HFF-Myc (cell line): ENCODE measurements at regions not wholly inside any gene's neighbourhood (a gene's known extent, or its start where the extent isn't known, plus 50 kb on each side); places are given as distances from the start of the nearest gene placed in this dataset.

Source experiments
- DNase-seq: peaks from one replicate; pipeline ENCODE4 v3.0.0-alpha.2; 2011; ENCODE audit warnings: low read depth; ENCODE audit errors: extremely low read depth
- H3K4me3 ChIP-seq: replicated peaks from 2 replicates; pipeline ENCODE4 v1.5.1; 2011; ENCODE audit warnings: low read depth, mild to moderate bottlenecking, control low read depth, low read length
- CTCF ChIP-seq: IDR thresholded peaks from 2 replicates; pipeline ENCODE4 v1.5.1; 2012; ENCODE audit warnings: mild to moderate bottlenecking, low read depth, low read length, control low read depth; ENCODE audit errors: missing control alignments

GRCh38 chr18:76233406-76233805, 261.6 kb downstream of the ZNF516 start:
- DNase-seq, result no peak
- TF ChIP-seq CTCF, result no peak

GRCh38 chr18:76232779-76233178, 262.3 kb downstream of the ZNF516 start:
- no peak for DNase-seq
- H3K4me3 ChIP-seq, result no peak overlapping the region
- no peak for TF ChIP-seq CTCF

More at GRCh38 chr18:76233406-76233805, 261.6 kb downstream of the ZNF516 start:
- H3K4me3 ChIP-seq, result no peak overlapping the region

GRCh38 chr18:76232010-76232409, 263.0 kb downstream of the ZNF516 start:
- TF ChIP-seq CTCF, result no peak
- H3K4me3 ChIP-seq, result no peak overlapping the region

GRCh38 chr18:76231402-76231801, 263.6 kb downstream of the ZNF516 start:
- no peak for DNase-seq
- no peak for TF ChIP-seq CTCF
- H3K4me3 ChIP-seq, result no peak overlapping the region

More at GRCh38 chr18:76232010-76232409, 263.0 kb downstream of the ZNF516 start:
- DNase-seq, result no peak

GRCh38 chr18:76230791-76231190, 264.3 kb downstream of the ZNF516 start:
- no peak for DNase-seq
- H3K4me3 ChIP-seq, result no peak overlapping the region
- no peak for TF ChIP-seq CTCF

- DNase-seq, result no peak
- no peak for TF ChIP-seq CTCF
- H3K4me3 ChIP-seq, result no peak overlapping the region
Measured at GRCh38 chr18:76228716-76229115, 266.3 kb downstream of the ZNF516 start.

GRCh38 chr18:76227759-76228158, 267.3 kb downstream of the ZNF516 start:
- DNase-seq, result no peak
- TF ChIP-seq CTCF, result no peak
- H3K4me3 ChIP-seq, result no peak overlapping the region
